Osteocyte (in vitro differentiated cells): ENCODE measurements at regions not wholly inside any gene's neighbourhood (a gene's known extent, or its start where the extent isn't known, plus 50 kb on each side); places are given as distances from the start of the nearest gene placed in this dataset.

Experiments used
- DNase-seq: peaks from one replicate; pipeline ENCODE4 v3.0.0; 2021; ENCODE audit warnings: mixed read lengths; ENCODE audit not compliant: unreplicated experiment; ENCODE audit errors: extremely low spot score
- H3K27ac Mint-ChIP-seq: one replicate; pipeline ENCODE4 v1.8.0; 2021; ENCODE audit warnings: mild to moderate bottlenecking, mixed read lengths; ENCODE audit not compliant: unreplicated experiment
- H3K27me3 Mint-ChIP-seq: one replicate; pipeline ENCODE4 v1.8.0; 2021; ENCODE audit warnings: mixed read lengths; ENCODE audit not compliant: unreplicated experiment
- H3K36me3 Mint-ChIP-seq: one replicate; pipeline ENCODE4 v1.8.0; 2021; ENCODE audit warnings: mixed read lengths; ENCODE audit not compliant: unreplicated experiment
- H3K4me1 Mint-ChIP-seq: one replicate; pipeline ENCODE4 v1.8.0; 2021; ENCODE audit warnings: mixed read lengths; ENCODE audit not compliant: unreplicated experiment
- H3K4me3 Mint-ChIP-seq: one replicate; pipeline ENCODE4 v1.8.0; 2021; ENCODE audit warnings: mild to moderate bottlenecking, moderate library complexity, mixed read lengths; ENCODE audit not compliant: unreplicated experiment
- H3K9me3 Mint-ChIP-seq: one replicate; pipeline ENCODE4 v1.8.0; 2021; ENCODE audit warnings: mixed read lengths; ENCODE audit not compliant: unreplicated experiment
- TF ChIP-seq, protein P1 (sequence below): fragments of 200-600 bp; sonication (generic); IDR thresholded peaks from 2 replicates; pipeline ENCODE4 v1.5.0; 2021; ENCODE audit warnings: antibody characterized with exemption, mild to moderate bottlenecking, moderate library complexity

DNA sequence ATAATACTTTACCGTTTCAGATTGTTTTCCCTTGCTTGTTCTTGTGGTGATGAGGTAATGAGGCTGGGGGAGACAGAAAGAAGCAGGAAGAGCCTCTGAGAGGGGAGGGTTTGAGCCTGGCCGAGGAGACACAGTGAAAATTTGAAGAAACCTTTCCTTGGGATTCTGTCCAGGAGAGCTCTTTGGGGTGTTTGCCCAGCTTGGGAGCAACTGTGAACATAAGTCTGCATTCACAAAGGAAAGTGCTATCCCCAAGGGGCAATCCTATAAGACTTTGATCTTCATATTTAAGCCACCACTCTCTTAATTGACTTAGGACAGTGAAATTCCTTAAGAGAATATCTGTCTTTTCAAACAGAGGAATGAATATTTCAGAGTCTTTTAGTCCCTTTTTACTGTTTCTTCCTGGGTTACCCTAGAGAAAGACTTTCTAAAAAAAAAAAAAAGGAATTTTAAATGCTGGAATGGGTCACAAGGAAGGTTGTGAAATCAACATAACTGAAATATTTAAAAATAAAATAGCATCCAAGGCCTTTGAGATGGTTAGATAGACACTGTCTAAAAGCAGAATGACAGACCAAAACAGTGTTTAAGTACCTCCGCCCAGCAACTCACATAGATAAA, 52.5 kb upstream of the STAM2 start:
- TF ChIP-seq, protein P1, sequence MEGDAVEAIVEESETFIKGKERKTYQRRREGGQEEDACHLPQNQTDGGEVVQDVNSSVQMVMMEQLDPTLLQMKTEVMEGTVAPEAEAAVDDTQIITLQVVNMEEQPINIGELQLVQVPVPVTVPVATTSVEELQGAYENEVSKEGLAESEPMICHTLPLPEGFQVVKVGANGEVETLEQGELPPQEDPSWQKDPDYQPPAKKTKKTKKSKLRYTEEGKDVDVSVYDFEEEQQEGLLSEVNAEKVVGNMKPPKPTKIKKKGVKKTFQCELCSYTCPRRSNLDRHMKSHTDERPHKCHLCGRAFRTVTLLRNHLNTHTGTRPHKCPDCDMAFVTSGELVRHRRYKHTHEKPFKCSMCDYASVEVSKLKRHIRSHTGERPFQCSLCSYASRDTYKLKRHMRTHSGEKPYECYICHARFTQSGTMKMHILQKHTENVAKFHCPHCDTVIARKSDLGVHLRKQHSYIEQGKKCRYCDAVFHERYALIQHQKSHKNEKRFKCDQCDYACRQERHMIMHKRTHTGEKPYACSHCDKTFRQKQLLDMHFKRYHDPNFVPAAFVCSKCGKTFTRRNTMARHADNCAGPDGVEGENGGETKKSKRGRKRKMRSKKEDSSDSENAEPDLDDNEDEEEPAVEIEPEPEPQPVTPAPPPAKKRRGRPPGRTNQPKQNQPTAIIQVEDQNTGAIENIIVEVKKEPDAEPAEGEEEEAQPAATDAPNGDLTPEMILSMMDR = no peak
- Mint-ChIP-seq H3K4me3 (no peak overlapping the region), H3K36me3 (no peaks in the 10 kb centered on the region), H3K9me3 (no peaks in the 10 kb centered on the region), H3K4me1 (peaks cover 24% of the 10 kb centered on the region), H3K27ac (peak overlapping the region; percentile 82), H3K27me3 (no peaks in the 10 kb centered on the region)
- DNase-seq = no peak

DNA sequence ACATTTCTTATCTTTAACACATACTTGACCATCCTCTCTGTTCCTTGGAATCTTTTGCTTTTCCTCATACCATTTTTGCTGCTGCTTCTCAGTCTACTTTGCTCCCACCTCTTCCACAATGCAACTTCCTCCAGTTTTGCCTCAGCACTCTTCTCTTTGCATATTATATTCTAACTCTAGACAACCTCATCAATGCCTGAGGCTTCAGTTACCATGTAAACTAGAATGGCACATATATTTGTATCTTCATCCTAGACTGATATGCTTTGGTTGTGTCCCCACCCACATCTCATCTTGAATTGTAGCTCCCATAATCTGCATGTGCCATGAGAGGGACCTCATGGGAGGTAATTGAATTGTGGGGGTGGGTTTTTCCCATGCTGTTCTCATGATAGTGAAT, 55.9 kb upstream of the STAM2 start:
- Mint-ChIP-seq H3K36me3 (no peaks in the 10 kb centered on the region), H3K27me3 (no peaks in the 10 kb centered on the region), H3K4me3 (no peak overlapping the region), H3K27ac (no peak overlapping the region), H3K4me1 (peaks cover 12% of the 10 kb centered on the region), H3K9me3 (no peaks in the 10 kb centered on the region)
- TF ChIP-seq, protein P1 = no peak
- no peak for DNase-seq

DNA sequence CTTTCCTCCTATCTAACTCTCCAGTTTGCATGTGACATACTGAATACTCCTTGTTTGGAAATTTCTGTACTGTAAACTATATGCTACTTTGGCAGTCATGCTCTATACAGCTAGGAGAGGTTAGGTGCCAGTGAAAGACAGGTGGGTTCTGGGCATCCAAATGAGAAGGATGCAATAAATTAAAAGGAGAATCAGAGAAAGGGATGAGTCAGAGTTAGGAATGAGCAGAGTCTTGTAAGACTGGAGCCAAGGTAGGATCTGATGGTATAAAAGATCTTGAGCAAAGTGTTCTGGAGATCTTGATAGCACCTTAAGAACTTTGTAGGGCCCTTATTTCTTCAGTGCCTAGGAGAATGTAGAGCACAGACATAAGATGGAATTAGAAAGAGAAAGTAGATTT, 58.7 kb upstream of the STAM2 start:
- TF ChIP-seq, protein P1 = no peak
- Mint-ChIP-seq H3K4me3 (no peak overlapping the region), H3K27me3 (no peaks in the 10 kb centered on the region), H3K9me3 (no peaks in the 10 kb centered on the region), H3K36me3 (no peaks in the 10 kb centered on the region), H3K27ac (no peak overlapping the region), H3K4me1 (no peaks in the 10 kb centered on the region)
- no peak for DNase-seq

DNA sequence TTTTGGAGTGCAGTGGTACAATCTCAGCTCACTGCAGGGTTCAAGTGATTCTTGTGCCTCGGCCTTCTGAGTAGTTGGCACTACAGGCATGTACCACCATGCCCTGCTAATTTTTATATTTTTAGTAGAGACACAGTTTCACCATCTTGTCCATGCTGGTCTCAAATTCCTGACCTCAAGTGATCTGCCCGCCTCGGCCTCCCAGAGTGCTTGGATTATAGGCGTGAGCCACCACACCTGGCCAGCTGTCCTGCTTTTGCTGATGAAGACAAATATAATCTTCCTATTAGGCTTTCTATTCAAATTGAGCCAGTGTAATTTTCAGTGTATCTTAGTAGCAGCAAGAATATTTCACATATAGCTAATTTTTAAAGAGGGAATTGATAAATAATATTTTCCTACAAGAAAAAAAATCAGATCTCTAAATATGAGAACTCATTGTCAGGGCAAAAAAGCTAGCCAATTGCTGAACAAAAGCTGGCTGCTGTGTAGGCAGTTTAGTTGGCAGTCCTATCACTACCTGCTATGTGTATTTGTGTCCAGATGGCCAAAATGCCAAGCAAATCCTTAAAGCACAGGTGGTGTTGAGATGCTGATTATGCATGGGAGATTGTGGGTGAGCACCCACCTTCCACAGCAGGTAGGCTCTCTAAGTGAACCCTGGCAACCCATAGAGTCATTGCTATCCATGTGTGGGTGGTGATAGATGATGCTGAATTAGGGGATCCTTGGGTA, 60.8 kb upstream of the STAM2 start:
- H3K27me3 Mint-ChIP-seq = no peaks in the 10 kb centered on the region
- no peaks in the 10 kb centered on the region for H3K36me3 Mint-ChIP-seq
- H3K27ac Mint-ChIP-seq = no peak overlapping the region
- TF ChIP-seq, protein P1 = no peak
- H3K9me3 Mint-ChIP-seq = peaks cover 13% of the 10 kb centered on the region
- DNase-seq = no peak
- H3K4me1 Mint-ChIP-seq = no peaks in the 10 kb centered on the region
- no peak overlapping the region for H3K4me3 Mint-ChIP-seq

DNA sequence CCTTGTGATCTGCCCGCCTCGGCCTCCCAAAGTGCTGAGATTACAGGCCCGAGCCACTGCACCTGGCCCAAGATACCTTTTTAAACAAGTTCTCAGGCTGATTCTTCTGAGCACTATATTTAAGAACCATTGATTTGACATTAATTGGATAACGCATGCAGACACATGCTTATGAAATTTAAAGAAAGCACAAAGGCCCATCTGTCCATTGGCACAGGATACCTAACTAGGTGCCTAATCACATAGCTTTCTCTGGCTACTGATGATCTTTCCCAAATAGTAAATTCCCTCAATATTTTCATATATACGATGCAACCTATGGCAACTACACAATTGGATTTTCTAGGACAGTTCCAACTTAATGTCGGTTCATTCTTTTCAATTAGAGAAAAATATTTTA, 62.5 kb upstream of the STAM2 start:
- no peak for DNase-seq
- no peak overlapping the region for H3K27ac Mint-ChIP-seq
- no peaks in the 10 kb centered on the region for H3K36me3 Mint-ChIP-seq
- H3K4me3 Mint-ChIP-seq = no peak overlapping the region
- TF ChIP-seq, protein P1 = no peak
- H3K4me1 Mint-ChIP-seq = no peaks in the 10 kb centered on the region
- peaks cover 17% of the 10 kb centered on the region for H3K9me3 Mint-ChIP-seq
- H3K27me3 Mint-ChIP-seq = no peaks in the 10 kb centered on the region
